H1 (cell line): ENCODE measurements at regions not wholly inside any gene's neighbourhood (a gene's known extent, or its start where the extent isn't known, plus 50 kb on each side); places are given as distances from the start of the nearest gene placed in this dataset.

Experiments used
- CTCF ChIA-PET: fragments of 300-600 bp; sonication (Branson Sonifier 250); formaldehyde crosslinking; loops from one replicate; lab custom pipeline; 2021; ENCODE audit not compliant: partially characterized antibody; lab: Charles Lee
- POLR2A ChIA-PET: fragments of 300-600 bp; sonication (Branson Sonifier 250); formaldehyde crosslinking; loops from one replicate; lab custom pipeline; 2021; ENCODE audit warnings: inconsistent platforms; ENCODE audit not compliant: partially characterized antibody; lab: Charles Lee
- DNase-seq, 2 experiments: peaks; one replicate each; pipeline versions ENCODE4 v3.0.0 to v3.0.0-alpha.2; 2010 to 2022; ENCODE audit warnings: low spot score in 2 of 2, low read depth in 1 of 2, mixed read lengths in 1 of 2
- FAIRE-seq: peaks from 2 replicates; lab custom pipeline; 2011; peaks lifted over from hg19 to GRCh38; lab: Jason Lieb, UNC
- H2AFZ ChIP-seq: 2 replicates; pipeline ENCODE4 v1.8.1; 2012; ENCODE audit warnings: low read length, inconsistent platforms
- H2AK5ac ChIP-seq: 2 replicates; pipeline ENCODE4 v1.6.1; 2013; ENCODE audit warnings: low read depth, low read length
- H2BK120ac ChIP-seq: replicated peaks from 2 replicates; pipeline ENCODE3; 2013; ENCODE audit warnings: low read depth, low read length, inconsistent platforms
- H2BK12ac ChIP-seq: 2 replicates; pipeline ENCODE4 v1.6.1; 2013; ENCODE audit warnings: low read depth, low read length
- H2BK15ac ChIP-seq: 2 replicates; pipeline ENCODE4 v1.6.1; 2013; ENCODE audit warnings: low read length
- H2BK20ac ChIP-seq: 2 replicates; pipeline ENCODE4 v1.6.1; 2013; ENCODE audit warnings: low read length
- H2BK5ac ChIP-seq: 2 replicates; pipeline ENCODE4 v1.6.1; 2013; ENCODE audit warnings: low read depth, low read length
- H3K14ac ChIP-seq: 2 replicates; pipeline ENCODE4 v1.6.1; 2013; ENCODE audit warnings: inconsistent platforms; ENCODE audit not compliant: insufficient read length
- H3K18ac ChIP-seq: 2 replicates; pipeline ENCODE4 v1.6.1; 2013; ENCODE audit warnings: low read length; ENCODE audit errors: extremely low read depth
- H3K23ac ChIP-seq: 2 replicates; pipeline ENCODE4 v1.6.1; 2013; ENCODE audit warnings: inconsistent platforms; ENCODE audit not compliant: insufficient read length
- H3K23me2 ChIP-seq: 2 replicates; pipeline ENCODE4 v1.6.1; 2013; ENCODE audit warnings: low read depth, low read length
- H3K27ac ChIP-seq: 2 replicates; pipeline ENCODE4 v1.6.1; 2011; ENCODE audit warnings: low read depth, low read length, inconsistent platforms
- H3K27me3 ChIP-seq, 4 experiments: replicated peaks in 1 of 4; 1 replicate in 1 of 4; 2 replicates in 3 of 4; pipeline versions ENCODE4 v1.6.1 to v1.8.1; 2011 to 2013; ENCODE audit warnings: low read length in 3 of 4, mild to moderate bottlenecking in 3 of 4, inconsistent platforms in 2 of 4, mixed read lengths in 2 of 4, moderate library complexity in 1 of 4; ENCODE audit not compliant: control insufficient read depth in 3 of 4, insufficient read depth in 3 of 4; ENCODE audit errors: extremely low read depth in 1 of 4
- H3K36me3 ChIP-seq, 4 experiments: 2 replicates each; pipeline versions ENCODE4 v1.6.1 to v1.8.1; 2011 to 2013; ENCODE audit warnings: mild to moderate bottlenecking in 4 of 4, low read length in 3 of 4, moderate library complexity in 2 of 4, control low read depth in 1 of 4, inconsistent platforms in 1 of 4; ENCODE audit not compliant: insufficient read depth in 4 of 4, control insufficient read depth in 2 of 4
- H3K4ac ChIP-seq: replicated peaks from 2 replicates; pipeline ENCODE3; 2013; ENCODE audit warnings: low read length, low read depth, mixed read lengths, inconsistent platforms; ENCODE audit not compliant: insufficient read length
- H3K4me1 ChIP-seq, 4 experiments: replicated peaks in 1 of 4; 1 replicate in 1 of 4; 2 replicates in 3 of 4; pipeline versions ENCODE4 v1.6.1 to v1.8.1; 2011 to 2013; ENCODE audit warnings: low read length in 3 of 4, inconsistent platforms in 2 of 4, mixed read lengths in 1 of 4; ENCODE audit not compliant: insufficient read depth in 4 of 4, control insufficient read depth in 3 of 4
- H3K4me2 ChIP-seq, 2 experiments: 2 replicates each; pipeline versions ENCODE4 v1.6.1 to v1.8.1; 2011 to 2013; ENCODE audit warnings: low read depth in 2 of 2, low read length in 2 of 2, control low read depth in 1 of 2, inconsistent platforms in 1 of 2, mild to moderate bottlenecking in 1 of 2; ENCODE audit not compliant: insufficient read depth in 1 of 2
- H3K4me3 ChIP-seq, 4 experiments: fragments of 200-600, 300-600 bp in 1 of 4; sonication (generic), shearing (Covaris generic), sonication (Bioruptor Twin) in 1 of 4; 2 replicates each; pipeline versions ENCODE4 v1.5.1 to v1.8.1; 2011 to 2016; ENCODE audit warnings: low read length in 4 of 4, low read depth in 3 of 4, control low read depth in 2 of 4, inconsistent platforms in 2 of 4, mild to moderate bottlenecking in 2 of 4, mixed read lengths in 1 of 4, moderate library complexity in 1 of 4; ENCODE audit not compliant: insufficient read depth in 2 of 4; ENCODE audit errors: extremely low read depth in 1 of 4
- H3K56ac ChIP-seq: replicated peaks from 2 replicates; pipeline ENCODE3; 2013; ENCODE audit warnings: low read depth, mild to moderate bottlenecking, mixed read lengths, low read length, inconsistent platforms; ENCODE audit not compliant: insufficient read length
- H3K79me1 ChIP-seq: 2 replicates; pipeline ENCODE4 v1.6.1; 2013; ENCODE audit warnings: low read depth, low read length, control low read depth
- H3K79me2 ChIP-seq, 2 experiments: 2 replicates each; pipeline versions ENCODE4 v1.6.1 to v1.8.1; 2012 to 2013; ENCODE audit warnings: low read length in 2 of 2, mild to moderate bottlenecking in 2 of 2, inconsistent platforms in 1 of 2; ENCODE audit not compliant: insufficient read depth in 2 of 2, control insufficient read depth in 1 of 2
- H3K9ac ChIP-seq, 4 experiments: replicated peaks in 1 of 4; 1 replicate in 1 of 4; 2 replicates in 3 of 4; pipeline versions ENCODE4 v1.6.1 to v1.8.1; 2011 to 2013; ENCODE audit warnings: low read depth in 3 of 4, low read length in 3 of 4, control low read depth in 2 of 4, mild to moderate bottlenecking in 2 of 4, moderate library complexity in 2 of 4, inconsistent platforms in 1 of 4; ENCODE audit errors: extremely low read depth in 1 of 4
- H3K9me3 ChIP-seq, 2 experiments: 2 replicates each; pipeline versions ENCODE4 v1.6.1 to v1.8.1; 2012 to 2013; ENCODE audit warnings: mild to moderate bottlenecking in 2 of 2, moderate library complexity in 2 of 2, control low read depth in 1 of 2, inconsistent platforms in 1 of 2, low read depth in 1 of 2, low read length in 1 of 2, mixed read lengths in 1 of 2; ENCODE audit not compliant: insufficient read depth in 2 of 2
- H4K20me1 ChIP-seq, 2 experiments: replicated peaks in 1 of 2; 2 replicates each; pipeline versions ENCODE3 to v1.8.1; 2011 to 2013; ENCODE audit warnings: inconsistent platforms in 2 of 2, low read length in 2 of 2, mild to moderate bottlenecking in 1 of 2; ENCODE audit not compliant: insufficient read depth in 2 of 2, control insufficient read depth in 1 of 2
- H4K5ac ChIP-seq: 2 replicates; pipeline ENCODE4 v1.6.1; 2013; ENCODE audit warnings: low read length, low read depth, mixed read lengths, inconsistent platforms; ENCODE audit not compliant: insufficient read length
- H4K8ac ChIP-seq: 2 replicates; pipeline ENCODE4 v1.8.0; 2013; ENCODE audit warnings: mild to moderate bottlenecking, moderate library complexity, low read length, inconsistent platforms; ENCODE audit not compliant: insufficient read depth; ENCODE audit errors: extremely low read depth
- H4K91ac ChIP-seq: replicated peaks from 2 replicates; pipeline ENCODE3; 2013; ENCODE audit warnings: low read length, mixed read lengths, inconsistent platforms; ENCODE audit not compliant: insufficient read length
- BCL11A ChIP-seq, 2 experiments: IDR thresholded peaks; one replicate each; pipeline ENCODE4 v1.6.1; 2011; ENCODE audit warnings: low read depth in 2 of 2, low read length in 2 of 2, mild to moderate bottlenecking in 2 of 2
- CHD1 ChIP-seq: IDR thresholded peaks from 2 replicates; pipeline ENCODE4 v1.6.1; 2012; ENCODE audit warnings: low read depth, low read length, improper control_type of control experiment
- CHD2 ChIP-seq: IDR thresholded peaks from 2 replicates; pipeline ENCODE4 v1.6.1; 2012; ENCODE audit warnings: low read length, improper control_type of control experiment
- CTBP2 ChIP-seq: IDR thresholded peaks from 2 replicates; pipeline ENCODE4 v1.7.0; 2011; ENCODE audit warnings: borderline replicate concordance, mild to moderate bottlenecking, moderate library complexity, mixed read lengths, low read length; ENCODE audit not compliant: insufficient read depth, insufficient read length
- HDAC6 ChIP-seq: IDR thresholded peaks from one replicate; pipeline ENCODE4 v1.7.1; 2012; ENCODE audit warnings: low read depth, mild to moderate bottlenecking, inconsistent platforms, low read length, moderate library complexity
- JUN ChIP-seq: IDR thresholded peaks from 2 replicates; pipeline ENCODE4 v1.6.1; 2011; ENCODE audit warnings: low read depth, mild to moderate bottlenecking, improper control_type of control experiment, low read length
- JUND ChIP-seq: IDR thresholded peaks from 2 replicates; pipeline ENCODE4 v1.6.1; 2011; ENCODE audit warnings: mild to moderate bottlenecking, improper control_type of control experiment, low read length
- KDM5A ChIP-seq: fragments of 200-600 bp; IDR thresholded peaks from 2 replicates; pipeline ENCODE4 v1.7.1; 2012; ENCODE audit warnings: mild to moderate bottlenecking, low read length, inconsistent platforms, mixed read lengths
- RFX5 ChIP-seq: IDR thresholded peaks from 2 replicates; pipeline ENCODE4 v1.6.1; 2011; ENCODE audit warnings: low read depth, low read length, improper control_type of control experiment, borderline replicate concordance
- RNF2 ChIP-seq: fragments of 200-900, 300-1000 bp; sonication (generic); IDR thresholded peaks from 2 replicates; pipeline ENCODE4 v1.7.1; 2016; ENCODE audit warnings: borderline replicate concordance, low read depth, mild to moderate bottlenecking, antibody characterized with exemption, low read length; ENCODE audit not compliant: poor library complexity, severe bottlenecking; ENCODE audit errors: missing control alignments
- RXRA ChIP-seq: IDR thresholded peaks from 2 replicates; pipeline ENCODE4 v1.6.1; 2011; ENCODE audit warnings: low read depth, mild to moderate bottlenecking, low read length, moderate library complexity; ENCODE audit not compliant: insufficient read depth
- SAP30 ChIP-seq: fragments of 300-600 bp; sonication (generic); IDR thresholded peaks from 2 replicates; pipeline ENCODE4 v1.7.1; 2012; ENCODE audit warnings: low read length, moderate library complexity, mild to moderate bottlenecking, inconsistent platforms; ENCODE audit not compliant: insufficient read depth, insufficient replicate concordance
- SIN3A ChIP-seq, 2 experiments: IDR thresholded peaks in 1 of 2; conservative IDR thresholded peaks in 1 of 2; 2 replicates each; pipeline ENCODE4 v1.6.1; 2011 to 2012; ENCODE audit warnings: low read length in 2 of 2, improper control_type of control experiment in 1 of 2, low read depth in 1 of 2, mild to moderate bottlenecking in 1 of 2
- TAF7 ChIP-seq: optimal IDR thresholded peaks from 2 replicates; pipeline ENCODE3; 2011; ENCODE audit warnings: low read depth, mild to moderate bottlenecking, inconsistent platforms, low read length, moderate library complexity, borderline replicate concordance
- TBP ChIP-seq: IDR thresholded peaks from 2 replicates; pipeline ENCODE4 v1.6.1; 2011; ENCODE audit warnings: low read depth, low read length, improper control_type of control experiment
- WGBS, 2 experiments: shearing (Covaris generic) in 1 of 2; methylation state at CpG; one replicate each; pipeline versions ENCODE4 v1.1.6 to v1.1.7; 2013 to 2015; ENCODE audit warnings: low lambda C conversion rate in 2 of 2, mixed read lengths in 2 of 2, inconsistent platforms in 1 of 2, low coverage in 1 of 2, missing lambda C conversion rate in 1 of 2; ENCODE audit not compliant: insufficient replicate concordance in 2 of 2, insufficient coverage in 1 of 2, insufficient read length in 1 of 2; ENCODE audit errors: extremely low coverage in 1 of 2, missing lambda C conversion rate in 1 of 2; 5-methylcytosine and 5-hydroxymethylcytosine counted together

DNA sequence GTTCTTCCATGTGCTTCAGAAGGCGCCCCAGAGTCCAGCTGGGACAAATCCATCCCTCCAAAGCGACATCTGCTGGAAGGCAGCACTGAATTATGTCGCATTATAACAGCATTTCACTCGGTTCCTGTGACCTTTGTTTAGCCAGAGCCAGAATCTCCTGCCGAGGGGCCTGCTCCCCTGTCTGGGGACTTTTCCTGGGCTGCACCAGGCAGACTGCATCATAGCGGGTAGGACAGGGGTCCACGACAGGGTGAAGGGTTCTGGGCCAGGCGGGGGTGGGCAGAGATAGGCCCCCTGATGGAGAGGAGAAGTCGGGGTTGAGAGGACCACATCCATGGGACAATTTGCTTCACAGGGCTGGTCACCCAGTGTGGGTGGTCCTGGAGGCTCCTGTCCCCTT, 276.9 kb downstream of the MATN1 start:
- H3K79me1 ChIP-seq: no peaks in the 10 kb centered on the region
- no peak for FAIRE-seq
- H3K79me2 ChIP-seq: no peaks in the 10 kb centered on the region
- H2BK5ac ChIP-seq: no peak overlapping the region
- no peak overlapping the region for H3K4me2 ChIP-seq
- H2BK12ac ChIP-seq: no peak overlapping the region
- H3K27ac ChIP-seq: no peak overlapping the region
- H2AK5ac ChIP-seq: no peak overlapping the region
- no peaks in the 10 kb centered on the region for H3K23me2 ChIP-seq
- H2BK120ac ChIP-seq: no peak overlapping the region
- H2BK15ac ChIP-seq: no peak overlapping the region
- H4K8ac ChIP-seq: no peak overlapping the region
- no peaks in the 10 kb centered on the region; a peak in 1 of 7 replicates for H3K4me1 ChIP-seq
- H3K9me3 ChIP-seq: no peaks in the 10 kb centered on the region
- no peak overlapping the region for H3K23ac ChIP-seq
- no peak overlapping the region for H4K91ac ChIP-seq
- no peak overlapping the region for H3K56ac ChIP-seq
- no peak overlapping the region for H3K4ac ChIP-seq
- H3K14ac ChIP-seq: no peak overlapping the region
- H2BK20ac ChIP-seq: no peak overlapping the region
- no peaks in the 10 kb centered on the region for H4K20me1 ChIP-seq
- no peaks in the 10 kb centered on the region for H3K27me3 ChIP-seq
- H3K36me3 ChIP-seq: no peaks in the 10 kb centered on the region
- ChIA-PET CTCF (no interaction called here), POLR2A (no interaction called here)
- no peak overlapping the region; the same call in 1 of the 2 replicates for H2AFZ ChIP-seq
- H3K4me3 ChIP-seq: no peak overlapping the region
- 93% methylated on average over 9 of the region's 9 CpGs; no CpG with 5 or more reads in 1 of the 2 experiments for WGBS, 2 experiments
- H4K5ac ChIP-seq: no peak overlapping the region
- H3K18ac ChIP-seq: no peak overlapping the region
- no peak overlapping the region for H3K9ac ChIP-seq
- no peak for DNase-seq
- TF ChIP-seq JUN (no peak), CHD2 (no peak), CTBP2 (no peak), TBP (no peak), HDAC6 (no peak), BCL11A (IDR thresholded peaks at IDR 0.05; ENCODE audit: low read depth in 2 of 2, low read length in 2 of 2) (no peak), JUND (no peak), TAF7 (no peak), CHD1 (no peak), RNF2 (no peak), RFX5 (no peak), RXRA (no peak), SAP30 (no peak), KDM5A (no peak), SIN3A (conservative IDR thresholded peaks at IDR 0.05 in 1 of 2, IDR thresholded peaks at IDR 0.05 in 1 of 2; ENCODE audit: low read depth in 1 of 2, low read length in 2 of 2) (no peak)
